CD1c-positive myeloid dendritic cell (primary cell): ENCODE measurements at regions not wholly inside any gene's neighbourhood (a gene's known extent, or its start where the extent isn't known, plus 50 kb on each side); places are given as distances from the start of the nearest gene placed in this dataset.

Source experiments
- DNase-seq: peaks from one replicate; pipeline ENCODE4 v3.0.0-alpha.2; 2016; ENCODE audit errors: extremely low spot score

DNA sequence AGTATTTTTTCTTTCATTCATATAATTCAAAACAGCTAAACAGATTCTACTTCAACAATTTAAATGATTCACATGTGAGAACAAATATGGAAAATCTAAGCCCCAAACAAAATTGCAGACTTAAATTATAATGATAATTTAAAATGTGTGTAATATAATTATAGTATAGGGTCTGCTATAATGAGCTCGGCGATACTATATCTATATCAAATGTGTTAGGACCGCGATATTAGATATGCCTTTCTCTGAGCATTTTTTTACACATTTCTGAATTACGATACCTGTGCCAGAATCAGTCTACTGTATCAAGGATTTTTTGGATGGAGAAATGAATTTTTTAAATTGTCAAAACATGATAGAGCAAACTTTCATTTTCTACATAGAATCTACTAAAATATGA is 808.8 kb upstream of the POU3F3 start:
- DNase-seq: no peak

DNA sequence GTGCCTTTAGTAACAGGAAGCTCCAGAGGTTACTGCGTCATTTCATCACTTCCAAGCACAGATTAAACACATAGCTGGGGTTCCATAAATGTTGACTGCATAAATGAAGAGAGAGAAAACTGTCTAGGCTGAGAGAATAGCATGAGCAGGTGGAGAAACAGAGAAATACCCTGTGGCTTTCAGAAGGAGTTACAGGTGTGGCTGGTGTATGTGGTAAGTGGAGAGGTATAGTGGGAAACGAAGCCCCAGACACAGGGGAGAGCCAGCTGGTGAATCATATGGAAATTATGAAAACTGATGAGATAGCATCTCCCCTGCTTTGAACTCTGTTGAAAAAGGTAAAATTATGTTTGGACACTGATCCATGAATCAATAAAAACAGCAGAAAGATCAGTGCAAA is 807.4 kb upstream of the POU3F3 start:
- DNase-seq: no peak

DNA sequence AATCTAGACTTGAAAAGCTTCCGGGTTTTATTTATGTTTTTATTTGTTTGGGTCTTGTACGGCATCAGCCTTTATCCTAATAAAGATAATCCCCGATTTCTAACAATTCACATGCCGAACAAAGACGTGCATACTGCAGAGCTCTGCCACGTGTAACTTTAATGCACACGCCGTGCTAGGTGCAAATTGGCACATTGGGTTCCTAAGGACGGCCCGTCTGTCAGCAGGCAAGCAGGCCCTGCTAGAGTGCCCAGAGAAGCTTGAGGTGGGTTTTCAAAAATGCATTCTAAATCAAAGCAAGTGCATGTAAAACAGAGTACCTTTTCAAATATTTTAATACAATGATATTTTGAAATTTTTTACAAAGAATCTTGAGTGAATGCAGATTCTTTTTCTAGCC is 806.4 kb upstream of the POU3F3 start:
- no peak for DNase-seq

DNA sequence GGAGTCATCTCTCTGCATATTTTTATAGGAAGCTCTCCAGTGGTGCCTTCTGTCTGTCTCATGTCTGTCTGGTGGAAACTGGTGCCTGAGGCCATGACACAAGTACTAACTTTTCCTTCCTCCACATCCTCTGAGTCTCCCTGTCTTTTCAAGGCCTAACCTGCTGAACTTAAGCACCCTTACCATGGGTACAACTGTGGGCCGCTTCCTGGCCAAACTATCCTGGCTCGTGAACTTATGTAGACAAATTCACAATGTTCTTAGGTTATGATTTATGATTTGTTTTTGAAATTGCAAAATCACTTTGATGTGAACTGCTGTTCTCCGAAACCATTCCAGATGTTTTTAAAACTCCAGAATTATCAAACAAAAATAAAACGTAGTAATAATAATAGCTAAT is 804.5 kb upstream of the POU3F3 start:
- no peak for DNase-seq

DNA sequence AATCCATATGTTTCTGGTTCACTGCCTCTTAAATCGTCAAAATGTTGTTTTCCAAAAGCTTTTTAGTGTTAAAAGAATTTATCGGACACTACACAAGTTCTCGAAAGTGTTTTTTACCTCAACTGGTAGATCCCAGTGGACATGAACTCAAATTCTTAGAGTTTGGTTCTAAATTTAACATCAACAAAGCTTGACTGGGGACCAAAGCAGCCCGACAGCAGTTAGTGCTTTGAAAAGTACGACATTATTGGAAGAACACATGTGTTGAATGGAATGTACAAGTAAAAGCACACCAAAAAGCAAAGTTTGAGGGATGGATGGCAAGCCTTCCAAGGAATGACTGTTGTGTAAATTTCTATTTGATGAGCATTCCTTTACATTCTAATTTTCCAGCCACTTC is 803.9 kb upstream of the POU3F3 start:
- no peak for DNase-seq

DNA sequence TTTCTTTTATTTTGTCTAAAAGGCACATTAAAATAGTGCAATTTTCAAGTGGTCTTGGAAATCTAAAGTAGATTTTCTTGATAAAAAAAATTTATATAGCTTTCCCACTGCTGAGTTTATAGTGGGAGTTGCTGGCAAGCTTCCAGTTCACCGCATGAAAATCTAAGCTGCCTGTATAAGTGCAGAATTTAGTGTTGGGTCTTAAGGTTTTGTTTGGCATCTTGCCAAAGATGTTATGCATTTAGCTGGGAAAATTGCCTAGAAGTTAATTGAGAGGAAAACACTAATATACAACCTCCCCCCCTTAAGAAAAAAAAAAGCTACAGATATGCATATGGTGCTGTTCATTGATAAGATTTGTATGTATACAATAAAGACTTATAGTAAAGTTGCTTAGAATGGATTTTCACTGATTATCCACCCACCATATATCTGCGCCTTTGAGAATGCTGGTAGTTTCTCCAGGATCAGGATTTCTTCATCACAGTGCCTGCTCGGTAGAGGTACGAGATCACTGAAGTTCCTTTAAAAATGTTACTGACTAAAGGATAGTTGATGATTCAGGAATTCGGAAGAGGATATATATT is 803.2 kb upstream of the POU3F3 start:
- DNase-seq: no peak

DNA sequence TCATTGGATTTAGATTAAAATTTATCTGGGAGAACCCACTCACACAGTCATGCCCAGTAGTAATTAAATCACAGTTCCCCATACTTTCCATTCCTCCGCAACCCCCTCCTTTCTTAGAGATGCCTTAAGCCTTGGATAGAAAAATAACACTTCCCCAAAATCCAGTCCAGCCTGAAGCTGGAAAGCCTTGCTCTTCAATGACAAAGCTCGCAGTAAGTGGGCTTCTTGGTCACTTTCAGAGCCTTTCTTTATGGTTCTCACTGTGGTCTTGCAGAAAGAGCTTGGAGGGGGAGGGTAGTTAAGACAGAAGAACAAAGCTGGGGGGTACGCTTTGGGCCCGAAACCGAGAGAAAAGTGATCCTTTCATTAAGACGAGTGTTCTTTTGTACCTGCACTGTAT is 802.1 kb upstream of the POU3F3 start:
- DNase-seq: no peak

DNA sequence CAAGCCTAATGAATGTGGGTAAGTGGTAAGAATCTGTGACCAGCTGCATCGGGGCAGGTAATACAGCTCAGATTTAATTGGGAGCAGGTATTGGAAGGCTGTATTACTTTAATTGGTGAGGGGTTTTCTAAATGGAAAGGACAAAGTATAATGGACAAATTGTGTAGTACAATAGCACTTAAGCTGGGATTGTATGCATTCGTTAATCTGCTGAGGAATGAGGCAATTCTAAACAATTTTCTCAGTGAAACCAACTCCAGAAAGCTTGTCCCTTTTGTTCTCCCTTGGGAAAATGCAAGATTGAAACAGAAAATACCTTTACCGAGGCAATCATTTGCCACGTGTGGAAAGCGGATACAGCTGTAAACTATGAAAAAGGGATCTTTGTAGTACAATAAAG is 801.6 kb upstream of the POU3F3 start:
- no peak for DNase-seq

DNA sequence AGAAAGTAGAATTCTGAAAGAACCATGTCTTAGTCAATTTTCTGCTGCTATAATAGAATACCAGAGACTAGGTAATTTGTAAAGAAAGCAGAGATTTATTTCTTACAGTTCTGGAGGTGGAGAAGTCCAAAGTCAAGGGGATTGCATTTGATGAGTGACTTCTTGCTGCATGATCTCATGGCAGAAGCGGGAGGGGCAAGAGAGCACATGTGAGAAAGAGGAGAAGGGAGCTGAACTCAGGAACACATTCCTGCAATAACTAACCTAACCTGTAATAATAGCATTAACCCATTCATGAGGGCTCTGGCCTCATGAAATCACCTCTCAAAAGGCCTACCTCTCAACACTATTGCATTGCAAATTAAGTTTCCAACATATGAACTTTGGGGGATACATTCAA is 797.5 kb upstream of the POU3F3 start:
- no peak for DNase-seq

DNA sequence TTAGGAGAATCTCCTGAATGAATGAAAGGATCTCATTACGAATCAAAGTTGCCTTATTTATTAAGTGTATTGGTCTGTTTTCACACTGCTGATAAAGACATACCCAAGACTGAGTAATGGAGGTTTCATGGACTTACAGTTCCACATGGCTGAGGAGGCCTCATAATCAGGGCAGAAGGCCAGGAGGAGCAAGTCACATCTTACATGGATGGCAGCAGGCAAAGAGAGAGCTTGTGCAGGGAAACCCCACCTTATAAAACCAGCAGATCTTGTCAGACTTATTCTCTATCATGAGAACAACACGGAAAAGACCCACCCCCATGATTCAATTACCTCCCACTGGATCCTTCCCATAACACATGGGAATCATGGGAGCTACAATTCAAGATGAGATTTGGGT is 785.2 kb upstream of the POU3F3 start:
- DNase-seq: no peak

DNA sequence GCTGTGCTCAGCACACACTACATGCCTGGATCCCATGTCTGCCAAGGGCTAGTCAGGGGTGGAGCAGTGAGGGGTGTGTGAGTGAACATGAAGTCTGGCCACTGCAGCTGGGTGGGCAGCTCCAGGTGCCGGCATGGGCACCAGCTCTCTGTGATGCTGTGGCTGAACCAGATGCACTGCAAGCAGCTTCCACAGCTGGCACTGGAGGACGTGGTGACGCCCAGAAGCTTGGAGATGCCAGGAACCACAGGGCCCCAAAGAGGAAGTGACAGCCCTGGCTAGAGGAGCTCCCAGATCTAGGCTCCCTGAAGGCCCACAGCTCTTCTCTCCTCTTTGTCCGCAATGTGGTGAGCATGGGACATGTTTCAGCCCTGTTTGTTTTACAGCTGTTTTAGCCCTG is 776.3 kb upstream of the POU3F3 start:
- DNase-seq: no peak

DNA sequence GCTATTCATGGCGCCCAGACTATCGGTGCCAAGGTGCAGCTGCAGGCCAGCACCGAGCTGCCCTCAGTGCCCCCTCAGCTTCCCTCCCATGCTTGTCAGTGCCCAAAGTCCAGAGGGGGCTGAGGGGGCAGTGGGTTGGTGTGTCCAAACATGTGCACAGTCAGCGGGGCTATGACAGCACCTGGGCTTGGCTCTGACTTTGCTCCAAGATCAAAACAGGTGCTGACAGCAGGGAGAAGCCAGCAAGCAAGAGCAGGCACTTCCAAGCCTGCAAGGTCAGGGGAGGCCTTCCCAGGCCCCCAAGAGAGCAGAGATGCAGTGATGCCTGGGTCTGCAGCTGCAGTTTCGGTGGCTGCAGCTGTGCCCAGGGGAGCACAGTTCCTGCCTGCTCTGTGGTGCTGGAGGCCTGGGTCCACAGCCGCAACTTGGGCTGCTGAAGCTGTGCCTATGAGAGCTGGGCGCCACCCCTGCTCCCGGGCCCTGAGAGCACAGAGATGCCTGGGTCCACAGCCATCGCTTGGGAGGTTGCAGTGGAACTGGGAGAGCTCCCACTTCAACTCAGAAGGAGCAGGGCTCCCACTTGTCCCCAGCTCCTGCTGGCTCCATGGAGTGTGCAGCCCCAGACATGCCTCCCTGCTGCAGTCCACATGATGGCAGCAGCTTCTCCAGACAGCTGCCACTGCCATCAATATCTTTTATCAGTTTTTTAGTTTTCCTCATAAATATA is 775.3 kb upstream of the POU3F3 start:
- no peak for DNase-seq

DNA sequence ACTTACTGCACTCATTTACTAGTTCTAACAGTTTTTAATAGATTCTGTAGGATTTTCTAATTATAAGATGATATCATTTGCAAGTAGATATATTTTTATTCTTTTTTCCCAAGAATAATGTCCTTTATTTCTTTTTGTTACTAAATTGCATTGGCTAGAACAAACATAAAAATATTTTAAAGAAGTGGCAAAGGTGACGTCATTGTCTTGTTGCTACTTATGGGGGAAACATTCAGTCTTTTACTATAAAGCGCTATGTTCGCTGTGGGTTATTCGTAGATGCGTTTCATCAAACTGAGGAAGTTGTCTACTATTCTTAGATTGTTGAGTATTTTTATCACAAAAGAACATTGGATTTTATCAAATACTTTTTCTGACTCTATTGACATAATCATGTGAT is 765.2 kb upstream of the POU3F3 start:
- no peak for DNase-seq

DNA sequence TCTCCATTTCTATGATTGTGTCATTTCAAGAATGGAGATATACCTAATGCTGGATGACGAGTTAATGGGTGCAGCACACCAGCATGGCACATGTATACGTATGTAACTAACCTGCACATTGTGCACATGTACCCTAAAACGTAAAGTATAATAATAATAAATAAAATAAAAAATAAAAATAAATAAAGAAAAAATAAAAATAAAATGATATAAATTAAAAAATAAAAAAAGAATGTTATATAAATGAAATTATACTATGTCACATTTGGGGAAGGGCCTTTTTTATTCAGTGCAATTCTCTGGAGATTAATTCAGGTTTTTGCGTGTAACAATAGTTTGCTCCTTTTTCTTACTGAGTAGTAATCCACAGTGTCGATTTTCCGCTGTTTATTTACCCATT is 763.5 kb upstream of the POU3F3 start:
- DNase-seq: no peak

DNA sequence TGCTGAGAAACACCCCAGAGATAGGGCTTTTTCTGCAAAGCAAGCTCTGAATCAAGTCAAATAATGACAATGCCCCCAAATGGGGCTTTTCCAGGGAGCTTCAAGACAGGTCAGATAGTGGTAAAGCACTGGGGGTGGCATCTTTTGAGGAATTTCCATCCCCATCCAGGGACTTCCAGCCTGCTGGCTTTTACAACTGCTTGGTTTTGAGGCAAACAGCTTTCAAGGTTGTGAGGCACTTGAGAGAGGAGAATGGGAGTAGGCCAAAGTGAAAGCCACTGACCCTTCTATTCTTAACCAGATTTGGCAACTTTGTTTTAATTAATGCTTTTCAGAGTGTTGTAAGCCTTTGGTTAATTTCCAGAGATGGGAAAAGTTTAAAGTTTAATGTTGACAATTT is 762.0 kb upstream of the POU3F3 start:
- no peak for DNase-seq

DNA sequence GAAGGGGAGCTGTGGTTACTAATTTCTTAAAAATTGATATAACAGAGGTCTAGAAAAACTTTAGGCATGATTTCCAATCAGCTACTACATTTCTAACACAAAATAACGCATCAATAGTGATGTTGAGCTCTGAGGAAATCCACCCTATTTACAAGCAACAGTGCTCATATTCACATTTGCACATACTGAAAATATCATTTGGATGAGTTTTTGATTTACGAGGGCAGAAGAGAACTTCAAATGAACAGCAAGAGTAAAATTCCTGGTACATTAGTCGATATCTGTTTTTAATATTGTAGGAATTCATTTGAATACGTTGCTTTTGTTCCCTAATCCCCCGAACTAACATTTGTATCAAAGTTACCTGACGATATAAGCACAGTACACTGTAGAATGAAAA is 761.0 kb upstream of the POU3F3 start:
- DNase-seq: no peak

DNA sequence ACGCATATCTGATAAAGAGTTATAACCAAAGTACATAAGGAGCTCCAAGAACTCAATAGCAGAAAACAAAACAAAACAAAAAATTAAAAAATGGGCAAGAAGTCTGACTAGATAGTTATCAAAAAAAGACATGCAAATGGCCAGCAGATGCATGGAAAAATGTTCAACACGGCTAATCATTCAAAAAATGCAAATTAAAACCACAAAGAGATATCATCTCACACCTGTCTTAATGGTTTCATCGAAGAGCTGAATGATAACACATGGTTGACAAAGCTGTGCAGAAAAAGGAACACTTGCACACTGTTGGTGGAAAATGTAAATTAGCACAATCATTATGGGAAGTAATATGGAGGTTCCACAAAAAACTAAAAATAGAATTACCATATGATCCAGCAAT is 751.3 kb upstream of the POU3F3 start:
- no peak for DNase-seq

DNA sequence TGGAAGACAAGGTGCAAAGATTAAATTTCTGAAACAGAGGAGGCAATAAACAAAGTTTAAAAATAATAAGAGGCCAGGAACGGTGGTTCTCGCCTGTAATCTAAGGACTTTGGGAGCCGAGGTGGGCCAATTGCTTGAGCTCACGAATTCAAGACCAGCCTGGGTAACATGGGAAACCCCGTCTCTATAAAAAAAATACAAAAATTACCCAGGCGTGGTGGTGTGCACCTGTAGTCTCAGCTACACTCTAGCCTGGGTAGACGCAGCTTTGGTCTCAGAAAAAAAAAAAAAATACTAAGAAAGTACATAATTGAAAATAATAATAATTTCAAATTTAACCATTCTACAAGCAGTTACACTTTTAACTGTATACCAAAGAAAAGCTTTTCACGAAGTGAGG is 744.6 kb upstream of the POU3F3 start:
- no peak for DNase-seq

DNA sequence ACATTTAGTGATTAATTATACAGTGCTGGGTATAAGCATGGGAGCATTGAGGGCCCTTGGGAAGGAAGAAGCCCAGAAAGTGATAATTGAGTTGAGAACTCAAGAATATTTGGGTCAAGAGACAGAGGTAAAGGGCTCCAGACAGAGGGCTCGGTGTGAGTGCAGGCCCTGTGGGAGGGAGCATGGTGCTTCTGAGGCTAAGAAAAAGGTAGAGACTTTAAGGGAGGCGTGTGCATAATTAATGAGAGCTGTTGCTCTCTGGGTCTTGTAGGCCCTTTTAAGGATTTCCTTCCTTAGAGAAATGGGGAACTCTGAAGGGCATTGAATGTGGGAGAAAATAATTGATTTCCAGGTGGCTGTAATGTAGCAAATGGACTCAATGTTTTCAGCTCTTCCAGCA is 735.0 kb upstream of the POU3F3 start:
- no peak for DNase-seq

DNA sequence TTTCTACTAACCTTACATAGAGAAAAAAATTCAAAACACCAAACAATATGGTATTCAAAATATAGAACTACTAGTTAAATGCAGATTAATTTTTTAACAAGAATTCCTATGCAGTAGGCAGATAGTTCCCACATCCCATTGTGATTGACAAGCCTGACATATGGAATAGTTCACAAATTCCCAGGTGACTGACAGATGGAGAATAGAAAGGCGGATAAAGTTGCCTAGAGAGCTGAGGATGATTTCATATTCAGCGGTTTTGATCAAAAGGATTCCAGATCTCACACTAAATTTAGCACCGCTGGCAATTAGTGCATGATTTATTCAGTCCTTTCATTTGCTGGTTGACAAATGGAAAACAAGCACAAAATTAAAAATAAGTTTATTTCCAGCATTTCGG is 733.7 kb upstream of the POU3F3 start:
- DNase-seq: no peak

DNA sequence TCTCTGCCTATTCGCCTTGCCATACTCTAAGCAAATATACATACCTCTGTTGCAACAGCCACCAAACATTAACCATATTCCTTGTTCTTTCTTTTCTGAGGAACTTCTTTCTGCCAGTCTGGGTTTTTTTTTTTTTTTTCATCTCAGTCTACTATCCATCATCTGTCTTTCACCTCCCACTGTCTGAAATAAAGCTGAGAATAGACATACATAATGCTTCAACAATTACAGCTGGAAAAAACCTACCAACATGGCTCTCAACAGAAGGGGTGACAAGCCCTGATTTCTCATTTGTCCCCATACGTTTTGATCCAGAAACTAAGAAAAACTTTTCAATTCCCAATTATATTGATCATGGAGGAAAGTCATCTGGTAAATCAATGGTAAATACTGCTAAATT is 728.8 kb upstream of the POU3F3 start:
- DNase-seq: no peak

DNA sequence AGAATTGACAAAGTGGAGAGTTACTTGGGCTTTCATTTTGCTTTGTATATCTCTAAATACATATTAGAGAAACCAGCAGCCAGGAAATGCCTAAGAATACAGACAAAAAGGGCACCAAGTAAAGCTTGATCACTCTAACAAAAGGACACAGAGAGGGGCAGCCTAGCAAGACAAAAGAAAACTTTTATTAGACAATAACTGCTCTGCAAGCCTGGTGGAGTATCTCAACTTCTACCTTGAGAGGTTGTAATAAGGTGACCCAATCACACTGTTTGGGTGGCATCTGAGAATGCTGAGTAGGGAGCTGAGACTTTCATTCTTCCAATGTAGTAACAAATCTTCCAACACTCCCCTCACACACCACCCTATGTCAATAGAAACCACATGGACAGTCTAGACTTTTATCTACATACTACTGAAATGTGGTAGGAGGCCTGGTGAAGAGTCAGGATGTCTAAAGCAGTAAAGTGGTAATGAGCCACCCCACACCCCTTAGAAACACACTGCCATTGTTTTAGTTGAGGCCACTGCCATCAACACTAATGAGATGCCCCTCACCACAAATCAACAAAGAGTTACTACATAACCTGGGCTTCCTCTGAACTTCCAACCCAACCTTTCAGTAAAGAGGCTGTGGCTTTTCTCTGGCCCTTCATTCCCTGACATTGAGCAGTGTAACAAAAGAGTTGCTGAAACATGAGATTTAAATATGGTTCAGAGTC is 726.7 kb upstream of the POU3F3 start:
- DNase-seq: no peak

DNA sequence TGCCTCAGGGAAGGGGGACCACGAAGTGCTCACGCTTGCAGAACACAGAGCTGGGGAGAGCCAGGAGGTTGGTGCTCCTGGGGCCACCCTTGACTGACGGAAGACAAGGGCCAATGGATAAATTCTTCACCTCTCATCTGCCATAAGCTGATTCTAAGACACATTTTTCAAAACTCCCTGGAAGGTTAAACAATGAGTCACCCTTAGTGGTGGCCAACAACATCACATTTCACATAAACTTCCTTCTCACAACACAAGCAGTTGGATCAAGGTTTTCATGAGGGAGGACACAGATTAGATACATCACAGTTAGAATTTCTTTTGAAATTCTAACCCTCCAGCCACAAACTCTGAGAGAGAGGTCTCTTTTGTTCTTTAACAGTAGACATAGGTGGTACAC is 713.6 kb upstream of the POU3F3 start:
- no peak for DNase-seq

DNA sequence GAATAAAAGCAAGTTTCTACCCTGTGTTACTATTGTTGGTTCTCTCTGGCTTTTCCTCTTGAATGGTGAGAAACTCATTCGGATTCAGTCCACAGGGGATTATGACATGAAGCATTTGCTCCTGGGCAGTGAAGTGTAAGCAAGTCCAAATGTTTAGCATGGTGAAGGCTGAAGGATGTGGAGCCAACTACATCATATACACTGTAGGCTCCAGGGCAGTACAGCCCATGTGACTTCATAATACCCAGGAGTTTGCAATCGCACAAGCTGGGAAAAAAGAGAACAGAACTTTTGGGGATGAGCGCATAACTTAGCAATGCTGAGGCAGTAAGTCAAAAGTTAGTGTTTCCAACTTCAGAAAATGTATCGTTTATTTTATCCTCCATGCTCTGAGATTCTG is 695.7 kb upstream of the POU3F3 start:
- no peak for DNase-seq
